Suppressor macrophage (primary cell): ENCODE measurements at regions not wholly inside any gene's neighbourhood (a gene's known extent, or its start where the extent isn't known, plus 50 kb on each side); places are given as distances from the start of the nearest gene placed in this dataset.
"Not testable (repeated sequence)": the region's sequence is repeated elsewhere in the genome, so short reads cannot be mapped to it uniquely, and the experiment has no call there.

Experiments
- DNase-seq, 4 experiments: peaks; one replicate each; pipeline ENCODE4 v3.0.0-alpha.2; 2020 to 2022

- DNase-seq, result peak in 1 of 4 experiments; percentile 14
These were observed 169.7 kb downstream of the BUB3 start for GRCh38 chr10:123323884-123324283.

DNA sequence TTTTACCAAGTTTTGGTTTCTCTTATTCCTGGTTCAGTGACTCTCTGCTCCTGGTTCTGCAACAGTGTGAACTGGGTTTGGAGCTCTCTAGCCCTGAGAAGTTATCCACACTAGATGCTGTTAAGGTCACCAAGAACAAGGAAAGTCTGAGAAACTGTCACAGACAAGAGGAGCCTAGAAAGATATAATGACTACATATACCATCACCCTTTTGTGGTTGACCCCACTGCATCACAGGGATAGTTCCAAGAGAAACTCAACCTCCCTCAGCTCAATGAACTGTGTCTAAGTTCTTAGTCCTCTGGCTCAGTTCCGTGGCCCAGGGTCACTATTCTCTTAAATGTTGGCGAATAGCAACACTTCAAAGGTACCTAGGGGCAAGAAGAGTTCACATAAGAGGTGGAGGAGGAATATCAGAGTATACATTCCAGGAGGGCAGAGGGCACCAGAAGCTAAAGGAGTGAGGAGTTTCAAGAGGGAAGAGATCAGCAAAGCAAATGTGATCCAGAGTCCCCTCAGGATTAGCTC lies 171.5 kb downstream of the BUB3 start:
- no peak for DNase-seq

GRCh38 chr10:123326674-123327073 lies 172.5 kb downstream of the BUB3 start:
- no peak for DNase-seq

DNA sequence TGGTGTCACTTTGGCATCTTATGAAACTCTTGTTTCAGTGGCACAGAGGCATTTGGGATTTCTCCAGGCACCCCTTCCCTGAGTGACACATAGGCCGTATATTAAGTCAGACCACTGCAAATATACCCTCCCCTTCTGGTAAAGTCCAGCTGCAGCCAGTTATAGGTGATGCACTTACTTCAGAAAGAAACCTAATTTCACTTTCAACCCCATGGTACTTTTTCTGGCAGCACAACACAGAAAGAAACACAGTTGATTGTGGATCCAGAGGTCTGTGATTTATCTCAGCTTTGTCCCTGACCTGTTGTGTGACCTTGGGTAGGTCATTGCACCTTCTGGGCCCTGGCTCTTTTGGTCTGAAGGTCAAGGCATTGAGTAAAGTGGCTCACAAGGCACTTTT lies 173.2 kb downstream of the BUB3 start:
- DNase-seq, result no peak

DNA sequence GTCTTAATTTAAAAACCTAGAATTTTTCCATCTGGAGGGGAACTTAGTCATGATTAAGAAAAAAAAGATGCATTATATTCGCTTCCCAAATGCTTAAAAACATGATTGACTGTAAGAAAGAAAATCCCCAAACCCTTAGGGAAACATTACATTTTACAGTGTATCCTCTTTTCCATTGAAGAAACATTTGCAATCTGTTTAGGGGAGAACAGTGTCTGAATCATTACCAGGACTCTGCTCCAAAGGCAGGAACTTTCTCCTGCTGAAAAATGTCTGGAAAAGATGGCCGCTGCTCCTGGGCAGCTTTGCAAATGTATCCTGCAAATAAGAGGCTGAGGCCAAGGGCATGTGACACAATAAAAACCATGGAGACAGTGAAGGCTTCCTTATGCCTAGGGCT lies 173.7 kb downstream of the BUB3 start:
- no peak for DNase-seq

DNA sequence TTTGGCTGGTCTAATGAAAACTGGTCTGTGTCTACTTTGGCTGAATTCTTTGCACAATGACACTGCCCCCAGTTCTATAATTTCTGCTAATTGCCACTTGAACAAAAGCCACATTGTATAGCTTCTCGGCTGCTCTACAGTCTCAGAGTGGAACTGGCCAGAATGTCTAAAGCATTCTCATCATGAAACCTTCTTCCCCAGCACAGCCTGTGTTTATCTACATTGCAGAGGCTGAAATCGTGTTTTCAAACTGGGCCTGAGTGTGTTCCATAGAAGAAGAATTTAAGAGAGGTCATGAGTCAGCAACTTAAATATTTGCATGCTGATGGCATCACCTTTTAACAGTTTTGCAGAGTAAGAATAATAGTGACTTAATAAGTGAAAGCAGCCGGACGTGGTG lies 177.2 kb downstream of the BUB3 start:
- DNase-seq, result no peak

- DNase-seq, result no peak
These were observed 192.4 kb downstream of the BUB3 start for GRCh38 chr10:123346581-123346980.

DNA sequence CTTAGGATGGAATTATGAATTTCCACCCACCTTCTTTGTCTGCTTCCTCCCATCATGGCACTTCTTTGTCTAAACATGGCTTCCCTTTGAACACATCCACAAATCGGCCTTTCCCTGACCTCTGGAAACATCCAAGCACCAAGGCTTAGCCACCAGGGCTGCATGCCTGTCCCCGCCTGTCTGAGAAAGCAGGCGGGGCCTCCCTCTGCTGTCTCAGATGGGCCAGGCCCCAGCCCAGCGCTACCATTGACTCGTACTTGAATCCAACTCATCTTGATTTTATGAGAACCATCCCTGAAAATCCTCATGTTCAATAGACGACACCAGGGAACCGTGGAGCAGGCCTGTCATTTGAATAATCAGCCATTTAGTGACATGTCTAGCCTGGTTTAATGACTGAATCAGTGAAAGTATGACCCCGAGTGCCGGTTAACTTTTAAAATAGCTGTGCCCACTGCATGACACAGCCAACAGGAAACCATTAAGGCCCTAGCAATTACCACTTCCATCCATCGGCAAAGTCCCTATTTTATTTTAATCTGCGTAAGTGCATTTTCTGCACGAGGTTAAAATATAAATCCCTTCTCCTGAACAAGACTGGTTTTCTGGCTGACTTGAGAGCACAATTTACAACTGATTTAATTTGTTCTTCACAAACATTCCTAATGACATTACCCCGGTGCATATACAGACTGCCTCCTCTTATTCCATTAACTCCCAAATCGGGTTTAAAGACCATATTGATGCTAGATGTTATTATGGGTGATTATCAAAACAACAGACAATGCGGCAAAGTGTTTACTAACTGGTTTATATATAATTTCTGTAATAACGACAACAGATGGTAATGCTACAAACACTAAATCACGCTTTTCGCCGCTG lies 194.7 kb downstream of the BUB3 start:
- no peak for DNase-seq

GRCh38 chr10:123351715-123352114 lies 197.5 kb downstream of the BUB3 start:
- no peak for DNase-seq

DNA sequence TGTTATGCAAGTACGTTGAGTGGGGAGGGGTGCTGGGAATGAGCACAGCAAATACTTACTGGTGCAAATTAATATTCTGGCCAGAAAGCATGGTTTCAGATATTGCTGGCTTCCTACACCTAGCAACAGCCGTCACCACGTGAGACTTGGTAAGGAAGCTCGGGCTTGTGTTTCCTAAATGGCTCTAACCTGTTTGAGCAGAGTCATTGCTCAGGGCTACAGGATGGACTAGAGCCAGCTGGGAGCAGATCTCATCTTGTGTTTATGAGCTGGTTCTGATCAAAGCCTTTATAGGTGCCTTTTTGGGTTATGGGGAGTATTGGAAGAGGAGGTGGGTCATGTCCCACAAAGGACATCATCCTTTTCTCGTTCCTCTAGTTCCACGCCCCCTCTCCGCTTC lies 200.3 kb downstream of the BUB3 start:
- DNase-seq, result no peak

GRCh38 chr10:123355748-123356481 lies 201.7 kb downstream of the BUB3 start:
- DNase-seq, result no peak

DNA sequence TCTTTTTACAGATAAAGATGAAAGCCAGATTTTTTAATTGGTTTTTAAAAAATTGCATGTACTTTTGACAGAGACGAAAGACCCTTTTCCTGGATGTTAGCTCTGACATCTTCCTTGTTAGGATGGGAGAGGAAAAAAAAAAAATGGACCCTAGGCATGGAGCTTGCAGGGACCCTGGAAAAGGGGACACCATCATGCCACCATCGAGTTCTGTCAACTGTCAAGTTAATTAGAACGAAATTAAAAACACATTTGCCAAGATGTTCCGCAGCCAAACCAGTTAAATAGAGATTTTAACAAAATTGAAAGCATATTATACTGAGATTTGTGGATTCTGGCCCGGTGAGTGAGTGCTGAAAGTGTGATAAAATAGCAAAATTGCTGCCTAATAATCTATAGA lies 202.6 kb downstream of the BUB3 start:
- DNase-seq, result no peak

- no peak for DNase-seq
These were observed 203.3 kb downstream of the BUB3 start for GRCh38 chr10:123357421-123357930.

DNA sequence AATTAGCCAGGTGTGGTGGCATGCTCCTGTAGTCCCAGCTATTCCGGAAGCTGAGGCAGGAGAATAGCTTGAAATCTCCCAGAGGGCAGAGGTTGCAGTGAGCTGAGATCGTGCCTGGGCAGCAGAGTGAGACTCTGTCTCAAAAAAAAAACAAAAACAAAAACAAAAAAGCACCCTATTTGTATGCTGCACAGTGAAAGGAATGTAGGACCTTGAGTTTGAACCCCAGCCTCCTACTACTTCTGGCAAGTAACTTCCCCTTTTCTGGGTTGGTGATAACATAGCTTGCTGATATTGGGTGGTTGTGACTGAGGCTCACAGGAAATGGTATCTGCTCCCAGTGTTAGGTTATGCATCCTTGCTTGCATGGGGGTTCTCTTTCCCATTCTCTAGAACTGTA lies 205.3 kb downstream of the BUB3 start:
- peak in 2 of 4 experiments; percentile 12 to 13 for DNase-seq

DNA sequence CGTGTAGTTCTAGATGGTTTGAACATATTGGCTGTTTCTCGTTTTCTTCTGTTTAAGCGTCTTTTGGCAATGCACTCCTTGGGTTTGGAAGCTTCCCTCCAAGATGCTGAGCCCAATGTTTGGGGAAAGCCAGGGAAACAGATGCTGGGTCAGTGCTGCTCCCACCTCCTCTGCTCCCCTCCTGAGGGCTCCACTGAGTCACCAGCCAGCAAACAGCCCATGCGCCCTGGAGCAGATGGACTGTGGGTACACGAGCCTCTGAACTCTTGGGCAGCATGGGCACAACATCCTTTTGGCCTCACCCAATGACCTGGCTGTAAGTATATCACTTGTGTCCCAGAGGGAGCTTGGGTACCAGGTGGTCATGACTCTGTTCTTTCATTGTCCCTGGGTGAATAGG lies 207.6 kb downstream of the BUB3 start:
- DNase-seq, result no peak

DNA sequence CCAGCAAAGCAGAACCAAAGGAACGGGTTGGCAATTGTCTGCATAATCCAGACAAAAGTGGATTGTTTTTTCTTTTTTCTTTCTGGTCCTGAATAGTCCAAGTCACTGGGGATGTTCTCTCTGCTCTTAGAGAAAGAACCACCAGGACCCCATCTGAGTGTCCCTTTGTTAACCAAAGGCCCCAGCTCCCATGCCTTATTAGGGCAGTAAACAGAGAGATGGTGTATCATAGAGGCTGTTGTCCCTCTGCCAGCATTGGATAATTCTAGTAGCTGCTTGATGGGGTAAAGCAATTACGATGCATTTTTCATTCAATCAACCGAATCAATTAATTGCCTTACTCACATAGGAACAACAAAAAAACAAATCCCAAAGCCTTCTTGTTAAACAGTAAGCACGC lies 213.0 kb downstream of the BUB3 start:
- no peak for DNase-seq

GRCh38 chr10:123371626-123372025 lies 217.4 kb downstream of the BUB3 start:
- DNase-seq, result not testable (repeated sequence)

GRCh38 chr10:123373591-123373990 lies 219.4 kb downstream of the BUB3 start:
- DNase-seq, result no peak

GRCh38 chr10:123375097-123375496 lies 220.9 kb downstream of the BUB3 start:
- DNase-seq, result no peak

- no peak for DNase-seq
These were observed 221.5 kb downstream of the BUB3 start for GRCh38 chr10:123375738-123376137.

- DNase-seq, result no peak
These were observed 223.7 kb downstream of the BUB3 start for GRCh38 chr10:123377883-123378282.

DNA sequence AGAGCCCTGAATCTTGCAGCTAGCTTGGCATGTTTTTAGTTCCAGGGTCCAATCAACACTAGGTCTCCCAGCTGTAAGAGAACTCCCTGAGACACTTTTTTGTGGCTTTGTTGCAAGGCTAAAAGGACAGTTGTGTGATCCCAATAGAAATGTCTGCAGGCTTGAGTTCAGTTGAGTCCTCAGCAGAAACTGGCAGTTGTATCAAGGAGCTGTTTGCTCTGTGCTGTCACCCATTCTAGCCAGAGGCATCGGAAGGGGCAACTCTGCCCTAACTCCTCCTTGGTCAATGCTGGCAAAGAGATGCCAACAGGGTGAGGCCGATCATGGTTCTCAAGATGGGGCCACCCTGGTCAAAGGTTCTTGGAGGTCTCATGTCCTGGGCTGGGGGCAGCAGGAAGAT lies 224.1 kb downstream of the BUB3 start:
- DNase-seq, result no peak

GRCh38 chr10:123379156-123379555 lies 225.0 kb downstream of the BUB3 start:
- DNase-seq, result no peak
